Epithelial cell of proximal tubule (primary cell): ENCODE measurements at regions not wholly inside any gene's neighbourhood (a gene's known extent, or its start where the extent isn't known, plus 50 kb on each side); places are given as distances from the start of the nearest gene placed in this dataset.

Experiments
- DNase-seq: peaks from one replicate; pipeline ENCODE4 v3.0.0-alpha.2; 2011; ENCODE audit warnings: low read depth
- H3K4me3 ChIP-seq: 2 replicates; pipeline ENCODE4 v1.5.1; 2011; ENCODE audit warnings: low read depth, mild to moderate bottlenecking, low read length
- TF ChIP-seq, protein P1 (sequence below): conservative IDR thresholded peaks from 2 replicates; pipeline ENCODE4 v1.5.1; 2012; ENCODE audit warnings: low read depth, mild to moderate bottlenecking, low read length

DNA sequence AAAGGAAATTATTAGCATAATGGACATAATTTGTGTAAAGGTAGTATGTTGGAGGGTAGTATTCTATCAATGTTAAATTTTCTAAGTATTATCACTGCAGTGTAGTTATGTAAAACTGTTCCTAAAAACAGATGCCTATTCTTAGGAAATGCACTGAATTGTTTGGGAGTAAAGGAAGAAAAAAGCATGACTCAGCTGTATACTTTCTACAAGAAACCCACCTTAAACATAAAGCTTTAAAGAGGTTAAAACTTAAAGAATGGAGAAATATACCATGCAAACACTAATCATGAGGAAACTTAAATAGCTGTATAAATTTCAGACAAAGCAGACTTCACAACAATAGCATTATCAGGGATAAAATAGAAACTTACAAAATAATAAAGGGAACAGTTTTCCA lies 292.9 kb downstream of the ANTXR2 start:
- H3K4me3 ChIP-seq = no peak overlapping the region
- no peak for DNase-seq

DNA sequence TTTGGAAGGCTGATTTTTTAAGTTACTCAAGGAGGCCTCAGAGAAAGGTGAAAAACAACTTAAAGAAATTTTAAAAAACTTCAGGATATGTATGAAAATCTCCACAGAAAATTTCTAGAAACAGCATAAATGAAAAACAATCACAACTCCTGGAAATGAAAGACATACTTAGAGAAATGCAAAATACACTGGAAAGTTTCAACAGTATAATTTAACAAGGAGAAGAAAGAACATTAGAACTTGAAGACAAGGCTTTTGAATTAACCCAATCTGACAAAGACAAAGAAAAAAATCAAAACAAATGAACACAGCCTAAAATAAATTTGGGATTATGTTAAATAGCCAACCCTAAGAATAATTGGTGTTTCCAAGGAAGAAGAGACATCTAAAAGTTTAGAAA lies 300.5 kb downstream of the ANTXR2 start:
- TF ChIP-seq, protein P1, sequence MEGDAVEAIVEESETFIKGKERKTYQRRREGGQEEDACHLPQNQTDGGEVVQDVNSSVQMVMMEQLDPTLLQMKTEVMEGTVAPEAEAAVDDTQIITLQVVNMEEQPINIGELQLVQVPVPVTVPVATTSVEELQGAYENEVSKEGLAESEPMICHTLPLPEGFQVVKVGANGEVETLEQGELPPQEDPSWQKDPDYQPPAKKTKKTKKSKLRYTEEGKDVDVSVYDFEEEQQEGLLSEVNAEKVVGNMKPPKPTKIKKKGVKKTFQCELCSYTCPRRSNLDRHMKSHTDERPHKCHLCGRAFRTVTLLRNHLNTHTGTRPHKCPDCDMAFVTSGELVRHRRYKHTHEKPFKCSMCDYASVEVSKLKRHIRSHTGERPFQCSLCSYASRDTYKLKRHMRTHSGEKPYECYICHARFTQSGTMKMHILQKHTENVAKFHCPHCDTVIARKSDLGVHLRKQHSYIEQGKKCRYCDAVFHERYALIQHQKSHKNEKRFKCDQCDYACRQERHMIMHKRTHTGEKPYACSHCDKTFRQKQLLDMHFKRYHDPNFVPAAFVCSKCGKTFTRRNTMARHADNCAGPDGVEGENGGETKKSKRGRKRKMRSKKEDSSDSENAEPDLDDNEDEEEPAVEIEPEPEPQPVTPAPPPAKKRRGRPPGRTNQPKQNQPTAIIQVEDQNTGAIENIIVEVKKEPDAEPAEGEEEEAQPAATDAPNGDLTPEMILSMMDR = no peak
- no peak overlapping the region for H3K4me3 ChIP-seq
- DNase-seq = no peak

More for the DNA sequence above, 292.9 kb downstream of the ANTXR2 start:
- TF ChIP-seq, protein P1 = no peak

DNA sequence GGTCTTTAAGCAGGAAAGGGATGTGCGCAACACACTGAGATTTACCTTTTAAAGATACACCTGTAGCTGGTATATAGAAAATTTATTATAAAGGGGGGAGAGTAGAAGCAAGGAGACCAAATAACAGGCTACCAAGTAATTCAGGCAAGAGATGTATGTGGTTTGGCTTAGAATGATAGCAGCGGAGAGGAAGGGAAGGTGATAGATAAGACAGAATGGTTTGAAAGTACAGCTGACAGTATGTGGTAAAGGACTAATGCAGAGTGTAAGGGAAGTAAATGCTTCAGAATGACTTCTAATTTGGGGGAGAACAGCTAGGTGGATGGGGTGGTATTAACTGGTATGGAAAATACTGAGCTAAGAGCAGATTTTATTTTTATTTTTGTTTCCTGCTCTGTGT lies 308.9 kb downstream of the ANTXR2 start:
- no peak overlapping the region for H3K4me3 ChIP-seq
- TF ChIP-seq, protein P1 = no peak

DNA sequence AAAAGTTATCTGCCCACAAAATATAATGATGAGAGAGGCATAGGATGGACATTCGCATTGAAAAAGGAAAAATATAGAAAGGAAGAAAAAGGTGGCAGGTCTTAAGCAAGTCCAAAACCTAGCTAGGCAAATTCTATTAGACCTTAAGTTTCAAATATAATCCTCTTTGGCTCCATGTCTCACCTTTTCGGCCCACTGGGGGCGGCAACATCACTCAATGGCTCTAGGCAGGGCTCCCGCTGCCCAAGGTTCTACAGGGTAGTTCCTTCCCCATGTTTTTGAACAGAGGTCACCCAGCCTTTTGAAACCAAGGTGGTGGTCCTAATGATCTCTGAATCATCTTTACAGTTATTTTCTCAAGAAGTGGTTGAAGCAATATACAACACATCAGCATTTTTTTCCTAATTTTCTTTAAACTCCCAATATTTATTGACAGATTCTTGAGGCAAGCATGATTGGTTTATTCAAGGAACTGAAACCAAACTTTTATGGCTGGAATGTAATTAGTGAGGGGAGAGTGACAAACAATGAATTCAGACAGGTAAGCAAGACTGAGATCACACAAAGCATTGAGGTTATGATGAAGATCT lies 309.4 kb downstream of the ANTXR2 start:
- TF ChIP-seq, protein P1 = no peak

More for the DNA sequence above, 308.9 kb downstream of the ANTXR2 start:
- DNase-seq = no peak

DNA sequence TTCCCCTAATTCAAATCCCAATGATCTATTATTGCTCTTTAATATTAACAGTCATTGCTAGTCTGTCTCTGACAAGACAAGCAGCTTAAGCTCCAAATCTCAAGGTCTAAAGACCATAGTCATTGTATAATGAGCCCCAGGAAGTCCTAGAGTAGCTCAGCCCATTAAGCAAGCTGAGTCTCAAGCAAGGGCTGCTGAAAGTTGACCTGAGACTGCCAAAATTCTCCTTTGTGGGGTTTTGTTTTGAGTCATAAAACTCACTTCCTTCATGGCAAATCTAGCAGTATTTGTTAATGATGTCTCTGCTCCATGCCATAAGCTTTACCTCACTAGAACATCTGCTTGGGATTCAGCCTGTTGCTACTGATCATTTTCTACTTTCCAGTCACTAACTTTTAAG lies 313.2 kb downstream of the ANTXR2 start:
- no peak overlapping the region for H3K4me3 ChIP-seq
- TF ChIP-seq, protein P1 = no peak
- no peak for DNase-seq

More for the DNA sequence above, 309.4 kb downstream of the ANTXR2 start:
- no peak overlapping the region for H3K4me3 ChIP-seq
- DNase-seq = no peak

DNA sequence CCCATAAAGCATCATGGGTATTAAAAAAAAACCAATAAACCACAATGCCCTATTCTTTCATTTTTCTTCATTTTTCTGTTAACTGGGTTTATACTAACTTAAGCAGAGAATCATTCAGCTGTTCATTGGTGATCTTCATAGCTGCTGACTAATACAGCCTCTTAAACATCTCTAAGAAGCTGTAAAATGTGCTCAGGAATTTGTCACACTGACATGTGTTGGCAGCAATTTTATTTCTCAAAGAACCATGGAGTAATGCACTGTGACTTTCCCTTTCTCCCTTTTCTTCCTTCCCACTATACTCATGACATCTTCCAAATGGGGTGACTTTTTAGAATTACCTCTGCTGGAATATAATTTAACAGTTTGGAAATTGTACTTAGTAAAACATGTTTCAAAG lies 315.4 kb downstream of the ANTXR2 start:
- DNase-seq = no peak
- no peak overlapping the region for H3K4me3 ChIP-seq
- TF ChIP-seq, protein P1 = no peak
